ENCODE measurements at regions not wholly inside any gene's neighbourhood (a gene's known extent, or its start where the extent isn't known, plus 50 kb on each side); places are given as distances from the start of the nearest gene placed in this dataset.
"Not testable (repeated sequence)": the region's sequence is repeated elsewhere in the genome, so short reads cannot be mapped to it uniquely, and the experiment has no call there.

DNA sequence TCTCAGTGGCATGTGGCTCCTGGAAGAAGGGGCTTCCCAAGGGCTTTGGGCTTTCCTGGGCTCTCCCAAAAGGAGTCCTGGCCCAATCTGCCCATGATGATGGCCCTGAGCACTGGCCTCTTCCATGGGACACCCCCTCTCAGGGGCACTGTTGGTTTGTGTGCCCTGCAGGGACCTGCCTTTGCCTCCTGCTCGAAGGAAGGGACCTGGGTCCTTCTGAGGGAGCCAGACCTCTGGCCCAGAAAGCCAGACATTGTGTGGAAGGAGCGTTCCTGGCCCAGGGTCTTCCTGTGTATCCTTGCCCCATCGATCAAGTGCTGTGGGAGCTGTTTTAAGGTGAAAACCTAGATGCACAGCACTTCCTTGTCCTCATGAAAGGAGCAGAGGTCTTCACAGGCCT is 1689.3 kb downstream of the TP53TG3F start:
- TF ChIP-seq CTCF (IDR thresholded peaks at IDR 0.05; ENCODE audit: borderline replicate concordance, control extremely low read depth, extremely low read depth, insufficient read depth, missing control alignments): no peak
- in situ Hi-C loops (cut with MboI; ENCODE audit: low sequenced_read_pairs, unreplicated experiment): no loop called here

DNA sequence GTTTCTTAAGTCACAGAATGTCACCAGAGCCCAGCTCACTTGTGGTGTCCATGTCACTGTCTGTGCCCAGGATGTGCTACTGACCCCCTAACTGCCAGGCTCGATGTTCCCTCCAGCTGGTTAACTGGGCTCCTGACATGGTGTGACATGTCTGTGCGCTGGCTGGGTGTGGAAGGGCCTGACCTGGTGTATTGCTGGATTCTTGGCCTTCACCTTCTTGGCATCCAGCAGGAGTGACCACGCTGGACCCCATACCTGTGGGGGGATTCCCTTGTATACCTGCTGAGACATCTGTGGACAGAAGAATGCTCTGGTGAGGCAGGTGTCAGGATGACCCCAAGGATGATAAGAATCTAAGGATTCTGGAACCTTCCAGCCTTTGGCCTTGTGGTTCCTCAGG is 1690.1 kb downstream of the TP53TG3F start:
- in situ Hi-C loops (cut with MboI; ENCODE audit: low sequenced_read_pairs, unreplicated experiment): no loop called here
- DNase-seq (ENCODE audit: low spot score): peak; percentile 1
- TF ChIP-seq CTCF (IDR thresholded peaks at IDR 0.05; ENCODE audit: borderline replicate concordance, control extremely low read depth, extremely low read depth, insufficient read depth, missing control alignments): no peak

More for the DNA sequence above, 1689.3 kb downstream of the TP53TG3F start:
- DNase-seq (ENCODE audit: low spot score): no peak

DNA sequence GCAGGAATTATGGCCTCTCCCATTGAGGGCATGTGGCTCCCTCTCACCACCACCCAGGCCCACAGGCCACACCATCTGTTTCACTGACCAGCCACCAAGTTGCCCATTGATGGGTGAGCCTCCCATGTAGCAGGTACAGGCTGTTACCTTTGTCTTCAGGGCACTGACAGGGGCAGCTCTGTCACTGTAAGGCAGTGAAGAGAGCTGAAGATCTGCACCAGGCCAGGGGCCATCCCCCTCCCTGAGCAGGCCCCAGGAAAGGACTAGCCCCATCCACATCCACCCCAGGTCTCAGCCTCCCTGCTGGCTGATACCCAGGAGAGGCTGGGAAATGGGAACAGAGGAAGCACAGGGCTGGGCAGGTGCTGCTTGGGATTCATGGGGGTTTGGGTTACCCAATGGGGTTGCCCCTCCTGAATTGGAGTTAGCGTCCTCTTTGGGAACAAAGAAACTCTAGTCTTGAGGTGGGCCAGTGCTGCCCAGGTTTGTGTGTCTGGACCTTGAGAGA is 1691.4 kb downstream of the TP53TG3F start:
- DNase-seq (ENCODE audit: low spot score): peak; percentile 1
- in situ Hi-C loops (cut with MboI; ENCODE audit: low sequenced_read_pairs, unreplicated experiment): no loop called here
- no peak for TF ChIP-seq CTCF (IDR thresholded peaks at IDR 0.05; ENCODE audit: borderline replicate concordance, control extremely low read depth, extremely low read depth, insufficient read depth, missing control alignments)

- DNase-seq (ENCODE audit: low spot score): no peak
- TF ChIP-seq CTCF (IDR thresholded peaks at IDR 0.05; ENCODE audit: borderline replicate concordance, control extremely low read depth, extremely low read depth, insufficient read depth, missing control alignments): no peak
- in situ Hi-C loops (cut with MboI; ENCODE audit: low sequenced_read_pairs, unreplicated experiment): no loop called here
These were observed 1692.7 kb downstream of the TP53TG3F start for GRCh38 chr16:35152067-35152627.

DNA sequence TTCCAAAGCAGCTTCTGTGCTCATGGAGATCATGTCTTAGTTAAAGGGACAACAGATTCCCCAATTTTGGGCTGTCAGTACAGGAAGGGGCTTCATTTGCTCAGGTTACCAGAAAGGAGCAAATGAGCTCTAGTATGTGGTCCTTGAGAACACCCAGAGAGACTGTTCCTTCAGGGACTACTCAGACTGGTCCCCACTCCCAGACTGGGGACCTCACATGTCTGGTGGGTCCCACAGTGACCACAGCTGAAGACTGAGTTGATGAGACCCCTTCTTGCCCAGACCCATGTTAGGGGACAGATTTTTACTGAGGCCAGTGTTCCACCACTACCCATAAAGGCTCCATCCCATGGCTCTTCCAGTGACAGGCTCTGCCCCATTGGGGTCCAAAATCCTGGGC is 1695.2 kb downstream of the TP53TG3F start:
- in situ Hi-C loops (cut with MboI; ENCODE audit: low sequenced_read_pairs, unreplicated experiment): no loop called here
- DNase-seq (ENCODE audit: low spot score): no peak

GRCh38 chr16:35157549-35157948 is 1698.1 kb downstream of the TP53TG3F start:
- in situ Hi-C loops (cut with MboI; ENCODE audit: low sequenced_read_pairs, unreplicated experiment); DNase-seq (ENCODE audit: low spot score): not testable (repeated sequence)

More for the DNA sequence above, 1695.2 kb downstream of the TP53TG3F start:
- no peak for TF ChIP-seq CTCF (IDR thresholded peaks at IDR 0.05; ENCODE audit: borderline replicate concordance, control extremely low read depth, extremely low read depth, insufficient read depth, missing control alignments)

DNA sequence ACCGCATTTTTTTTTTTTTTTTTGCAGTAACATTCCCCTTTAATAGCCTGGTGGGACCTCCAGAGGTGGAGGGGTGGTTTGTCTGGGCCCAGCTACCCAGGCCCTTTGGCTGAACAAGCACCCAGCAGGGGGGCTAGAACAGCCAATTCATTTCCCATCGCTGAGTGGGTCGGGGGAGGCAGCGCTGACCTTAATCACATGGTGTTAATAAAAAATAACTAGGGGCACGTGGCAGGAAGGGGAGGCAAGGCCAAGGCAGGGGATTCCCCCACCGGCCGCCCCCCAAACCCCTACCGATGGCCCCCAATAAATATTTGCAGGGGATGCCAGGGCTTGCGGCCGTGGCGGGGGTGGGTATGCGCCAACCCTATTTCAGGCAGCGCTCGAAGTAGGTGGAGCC is 1709.9 kb downstream of the TP53TG3F start:
- DNase-seq (ENCODE audit: low spot score); in situ Hi-C loops (cut with MboI; ENCODE audit: low sequenced_read_pairs, unreplicated experiment): not testable (repeated sequence)

DNA sequence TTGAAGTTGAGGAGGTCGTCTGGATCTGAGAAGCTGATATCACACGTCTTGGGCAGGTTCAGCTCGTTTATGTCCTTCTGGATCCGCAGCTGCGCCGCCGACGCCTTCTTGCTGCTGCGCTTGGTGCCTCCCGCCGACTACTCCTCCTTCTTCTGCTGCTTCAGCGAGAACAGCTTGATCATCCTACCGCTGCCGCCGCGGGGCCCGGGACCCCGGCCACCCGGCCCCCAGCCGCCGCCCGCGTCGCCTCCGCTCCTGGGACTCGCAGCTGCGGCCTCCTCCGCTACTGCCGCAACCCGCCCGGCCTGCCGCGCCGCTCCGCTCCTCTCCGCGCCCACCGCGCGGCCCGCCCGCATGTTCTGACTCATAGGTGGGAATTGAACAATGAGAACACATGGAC is 1710.6 kb downstream of the TP53TG3F start:
- in situ Hi-C loops (cut with MboI; ENCODE audit: low sequenced_read_pairs, unreplicated experiment); DNase-seq (ENCODE audit: low spot score): not testable (repeated sequence)

Data from GM13976 (cell line).